ENCODE measurements at regions not wholly inside any gene's neighbourhood (a gene's known extent, or its start where the extent isn't known, plus 50 kb on each side); places are given as distances from the start of the nearest gene placed in this dataset.
"Not testable (repeated sequence)": the region's sequence is repeated elsewhere in the genome, so short reads cannot be mapped to it uniquely, and the experiment has no call there.

DNA sequence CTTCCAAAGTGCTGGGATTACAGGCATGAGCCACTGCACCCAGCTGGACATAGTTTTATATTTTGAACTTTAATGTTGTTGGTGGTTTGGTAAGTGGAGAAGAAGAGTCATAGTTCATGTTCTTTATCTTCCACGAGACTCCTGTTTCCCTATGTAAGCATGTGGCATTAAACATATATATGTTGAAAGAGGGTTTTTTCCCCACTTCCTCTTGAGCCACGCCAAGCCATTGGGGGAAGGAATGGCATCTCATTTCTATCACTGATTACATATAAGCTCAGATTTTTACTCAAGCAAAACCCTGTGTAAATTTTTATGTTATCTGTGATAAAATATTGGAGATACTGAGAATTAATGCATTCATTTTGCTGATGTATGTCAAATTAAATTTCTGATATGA lies 300.4 kb downstream of the PHF14 start:
- Histone ChIP-seq H3K4me2 (no peak overlapping the region), H3K27ac (no peak overlapping the region), H3K9me3 (no peaks in the 10 kb centered on the region), H3K4me3 (no peak overlapping the region), H3K4me1 (no peaks in the 10 kb centered on the region)
- FAIRE-seq = no peak
- no peak for DNase-seq (ENCODE audit: low read depth in 1 of 2, low spot score in 1 of 2)
- 4% methylated on average over 2 of the region's 2 CpGs for WGBS (ENCODE audit: missing lambda C conversion rate)
- TF ChIP-seq RCOR1 (IDR thresholded peaks at IDR 0.05; ENCODE audit: low read depth, low read length) (no peak), MAFK (IDR thresholded peaks at IDR 0.05; ENCODE audit: partially characterized antibody) (peak; percentile 11)
- CTCF ChIA-PET = no interaction called here
- POLR2A ChIA-PET = no interaction called here
- no peak for ATAC-seq

DNA sequence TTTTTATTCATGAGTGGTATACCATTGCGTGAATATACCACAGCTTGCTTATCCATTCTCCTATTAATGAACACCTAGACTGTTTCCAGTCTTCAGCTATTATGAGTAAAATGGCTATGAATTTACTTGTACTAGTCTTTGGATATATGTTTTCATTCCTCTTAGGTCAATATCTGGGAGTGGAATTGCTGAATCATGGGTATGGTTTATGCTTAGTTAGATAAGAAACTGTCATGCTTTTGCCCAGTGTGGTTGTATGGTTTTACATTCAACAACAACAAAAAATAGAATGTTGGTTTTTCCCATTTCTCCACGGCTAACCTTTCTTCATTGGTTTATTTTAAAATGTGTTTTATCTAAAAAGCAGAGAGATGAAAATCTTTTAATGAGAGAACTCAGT lies 308.3 kb downstream of the PHF14 start:
- Histone ChIP-seq H3K27ac (no peak overlapping the region), H3K4me1 (no peaks in the 10 kb centered on the region), H3K4me3 (no peak overlapping the region), H3K4me2 (no peak overlapping the region), H3K9me3 (no peaks in the 10 kb centered on the region)
- ATAC-seq (no peak), FAIRE-seq (no peak), DNase-seq (ENCODE audit: low read depth in 1 of 2, low spot score in 1 of 2) (no peak)
- CTCF ChIA-PET = no interaction called here
- 42% methylated on average over 2 of the region's 2 CpGs for WGBS (ENCODE audit: missing lambda C conversion rate)
- TF ChIP-seq, protein P1, sequence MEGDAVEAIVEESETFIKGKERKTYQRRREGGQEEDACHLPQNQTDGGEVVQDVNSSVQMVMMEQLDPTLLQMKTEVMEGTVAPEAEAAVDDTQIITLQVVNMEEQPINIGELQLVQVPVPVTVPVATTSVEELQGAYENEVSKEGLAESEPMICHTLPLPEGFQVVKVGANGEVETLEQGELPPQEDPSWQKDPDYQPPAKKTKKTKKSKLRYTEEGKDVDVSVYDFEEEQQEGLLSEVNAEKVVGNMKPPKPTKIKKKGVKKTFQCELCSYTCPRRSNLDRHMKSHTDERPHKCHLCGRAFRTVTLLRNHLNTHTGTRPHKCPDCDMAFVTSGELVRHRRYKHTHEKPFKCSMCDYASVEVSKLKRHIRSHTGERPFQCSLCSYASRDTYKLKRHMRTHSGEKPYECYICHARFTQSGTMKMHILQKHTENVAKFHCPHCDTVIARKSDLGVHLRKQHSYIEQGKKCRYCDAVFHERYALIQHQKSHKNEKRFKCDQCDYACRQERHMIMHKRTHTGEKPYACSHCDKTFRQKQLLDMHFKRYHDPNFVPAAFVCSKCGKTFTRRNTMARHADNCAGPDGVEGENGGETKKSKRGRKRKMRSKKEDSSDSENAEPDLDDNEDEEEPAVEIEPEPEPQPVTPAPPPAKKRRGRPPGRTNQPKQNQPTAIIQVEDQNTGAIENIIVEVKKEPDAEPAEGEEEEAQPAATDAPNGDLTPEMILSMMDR (IDR thresholded peaks at IDR 0.05) = no peak
- TF ChIP-seq HOXB5 (CRISPR knock-in tag; IDR thresholded peaks at IDR 0.05) (no peak), ZSCAN20 (CRISPR knock-in tag; IDR thresholded peaks at IDR 0.05) (no peak), FOSL2 (IDR thresholded peaks at IDR 0.05) (no peak), FOSL2 (CRISPR knock-in tag; IDR thresholded peaks at IDR 0.05) (no peak), RNF2 (IDR thresholded peaks at IDR 0.05; ENCODE audit: borderline replicate concordance, low read depth) (no peak), KDM5A (IDR thresholded peaks at IDR 0.05) (no peak), CBX2 (IDR thresholded peaks at IDR 0.05; ENCODE audit: borderline replicate concordance, low read depth) (no peak), FOSB (CRISPR knock-in tag; IDR thresholded peaks at IDR 0.05) (no peak), PHF8 (IDR thresholded peaks at IDR 0.05; ENCODE audit: borderline replicate concordance, low read depth) (no peak), MAZ (IDR thresholded peaks at IDR 0.05; ENCODE audit: borderline replicate concordance, low read depth, low read length) (no peak)
- POLR2A ChIA-PET = no interaction called here

DNA sequence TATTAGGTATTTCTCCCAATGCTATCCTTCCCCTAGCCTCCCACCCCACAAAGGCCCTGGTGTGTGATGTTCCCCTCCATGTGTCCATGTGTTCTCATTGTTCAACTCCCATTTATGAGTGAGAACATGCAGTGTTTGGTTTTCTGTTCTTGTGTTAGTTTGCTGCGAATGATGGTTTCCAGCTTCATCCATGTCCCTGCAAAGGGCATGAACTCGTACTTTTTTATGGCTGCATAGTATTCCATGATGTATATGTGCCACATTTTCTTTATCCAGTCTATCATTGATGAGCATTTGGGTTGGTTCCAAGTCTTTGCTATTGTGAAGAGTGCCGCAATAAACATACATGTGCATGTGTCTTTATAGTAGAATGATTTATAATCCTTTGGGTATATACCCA lies 309.9 kb downstream of the PHF14 start:
- H3K4me3 ChIP-seq; DNase-seq (ENCODE audit: low read depth in 1 of 2, low spot score in 1 of 2); H3K4me1 ChIP-seq; FAIRE-seq; CTCF ChIA-PET; H3K9me3 ChIP-seq; H3K27ac ChIP-seq; H3K4me2 ChIP-seq; POLR2A ChIA-PET; ATAC-seq: not testable (repeated sequence)
- WGBS (ENCODE audit: missing lambda C conversion rate) = 14% methylated on average over 3 of the region's 3 CpGs

GRCh38 chr7:11290863-11291262 lies 317.2 kb downstream of the PHF14 start:
- no peaks in the 10 kb centered on the region for H3K9me3 ChIP-seq
- ChIA-PET CTCF (no interaction called here), POLR2A (no interaction called here)
- 13% methylated on average over 3 of the region's 3 CpGs for WGBS (ENCODE audit: missing lambda C conversion rate)
- H3K27ac ChIP-seq = no peak overlapping the region
- TF ChIP-seq TP53 (CRISPR knock-in tag; IDR thresholded peaks at IDR 0.05) = no peak
- no peak for TF ChIP-seq SREBF2 (IDR thresholded peaks at IDR 0.05)
- no peak for TF ChIP-seq CEBPB (IDR thresholded peaks at IDR 0.05)
- no peak overlapping the region for H3K4me2 ChIP-seq
- H3K4me3 ChIP-seq = no peak overlapping the region
- no peaks in the 10 kb centered on the region for H3K4me1 ChIP-seq
- no peak for ATAC-seq
- no peak for DNase-seq (ENCODE audit: low read depth in 1 of 2, low spot score in 1 of 2)
- FAIRE-seq = no peak

DNA sequence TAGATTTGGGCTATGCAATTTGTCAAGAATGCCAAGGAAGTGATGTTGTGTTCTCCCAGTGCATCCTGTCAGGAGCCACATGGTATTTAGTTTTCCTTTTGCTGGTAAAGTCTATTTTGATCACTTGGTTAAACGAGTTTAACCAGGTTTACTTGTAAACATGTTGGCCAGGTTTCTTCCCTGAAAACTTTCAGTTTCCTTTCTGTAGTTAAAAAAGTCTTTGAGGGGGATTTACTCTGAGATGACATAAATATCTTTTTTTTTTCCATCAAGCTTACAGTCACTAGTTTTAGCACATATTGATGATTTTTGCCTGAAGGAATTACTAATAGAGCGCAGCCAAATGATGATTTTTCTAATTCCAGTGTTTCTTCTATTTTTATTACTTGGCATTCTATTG lies 320.5 kb downstream of the PHF14 start:
- WGBS (ENCODE audit: missing lambda C conversion rate) = 9% methylated on average over 2 of the region's 2 CpGs
- ATAC-seq = no peak
- FAIRE-seq = no peak
- TF ChIP-seq POLR2A (IDR thresholded peaks at IDR 0.05; ENCODE audit: low read length) (no peak), RAD21 (conservative IDR thresholded peaks at IDR 0.05 in 1 of 2, IDR thresholded peaks at IDR 0.05 in 1 of 2) (no peak), HOXA7 (CRISPR knock-in tag; IDR thresholded peaks at IDR 0.05) (no peak), POLR2AphosphoS2 (conservative IDR thresholded peaks at IDR 0.05; ENCODE audit: low read length) (no peak), HOXB5 (CRISPR knock-in tag; IDR thresholded peaks at IDR 0.05) (no peak), HDAC2 (IDR thresholded peaks at IDR 0.05) (no peak), HEYL (CRISPR knock-in tag; IDR thresholded peaks at IDR 0.05) (no peak), ELK1 (IDR thresholded peaks at IDR 0.05; ENCODE audit: low read depth, low read length) (no peak)
- TF ChIP-seq, protein P2, sequence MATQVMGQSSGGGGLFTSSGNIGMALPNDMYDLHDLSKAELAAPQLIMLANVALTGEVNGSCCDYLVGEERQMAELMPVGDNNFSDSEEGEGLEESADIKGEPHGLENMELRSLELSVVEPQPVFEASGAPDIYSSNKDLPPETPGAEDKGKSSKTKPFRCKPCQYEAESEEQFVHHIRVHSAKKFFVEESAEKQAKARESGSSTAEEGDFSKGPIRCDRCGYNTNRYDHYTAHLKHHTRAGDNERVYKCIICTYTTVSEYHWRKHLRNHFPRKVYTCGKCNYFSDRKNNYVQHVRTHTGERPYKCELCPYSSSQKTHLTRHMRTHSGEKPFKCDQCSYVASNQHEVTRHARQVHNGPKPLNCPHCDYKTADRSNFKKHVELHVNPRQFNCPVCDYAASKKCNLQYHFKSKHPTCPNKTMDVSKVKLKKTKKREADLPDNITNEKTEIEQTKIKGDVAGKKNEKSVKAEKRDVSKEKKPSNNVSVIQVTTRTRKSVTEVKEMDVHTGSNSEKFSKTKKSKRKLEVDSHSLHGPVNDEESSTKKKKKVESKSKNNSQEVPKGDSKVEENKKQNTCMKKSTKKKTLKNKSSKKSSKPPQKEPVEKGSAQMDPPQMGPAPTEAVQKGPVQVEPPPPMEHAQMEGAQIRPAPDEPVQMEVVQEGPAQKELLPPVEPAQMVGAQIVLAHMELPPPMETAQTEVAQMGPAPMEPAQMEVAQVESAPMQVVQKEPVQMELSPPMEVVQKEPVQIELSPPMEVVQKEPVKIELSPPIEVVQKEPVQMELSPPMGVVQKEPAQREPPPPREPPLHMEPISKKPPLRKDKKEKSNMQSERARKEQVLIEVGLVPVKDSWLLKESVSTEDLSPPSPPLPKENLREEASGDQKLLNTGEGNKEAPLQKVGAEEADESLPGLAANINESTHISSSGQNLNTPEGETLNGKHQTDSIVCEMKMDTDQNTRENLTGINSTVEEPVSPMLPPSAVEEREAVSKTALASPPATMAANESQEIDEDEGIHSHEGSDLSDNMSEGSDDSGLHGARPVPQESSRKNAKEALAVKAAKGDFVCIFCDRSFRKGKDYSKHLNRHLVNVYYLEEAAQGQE (IDR thresholded peaks at IDR 0.05) = no peak

More for the DNA sequence above, 320.5 kb downstream of the PHF14 start:
- no peak overlapping the region for H3K4me3 ChIP-seq
- no peak for DNase-seq (ENCODE audit: low read depth in 1 of 2, low spot score in 1 of 2)
- no peaks in the 10 kb centered on the region for H3K4me1 ChIP-seq
- no peak overlapping the region for H3K27ac ChIP-seq
- H3K4me2 ChIP-seq = no peak overlapping the region
- POLR2A ChIA-PET = no interaction called here
- no peaks in the 10 kb centered on the region for H3K9me3 ChIP-seq
- CTCF ChIA-PET = interaction anchor here (0.6 kb wide), 1 partner anchor 50 kb away, joined by 3 read pairs; no protein-coding TSS in a partner anchor

Measured in A549 (cell line).